GM10266 (cell line): ENCODE measurements at regions not wholly inside any gene's neighbourhood (a gene's known extent, or its start where the extent isn't known, plus 50 kb on each side); places are given as distances from the start of the nearest gene placed in this dataset.

Source experiments
- DNase-seq: peaks from one replicate; pipeline ENCODE4 v3.0.0; 2012; ENCODE audit errors: extremely low spot score
- TF ChIP-seq, protein P1 (sequence below): IDR thresholded peaks from 2 replicates; pipeline ENCODE4 v1.5.1; 2012; ENCODE audit warnings: mild to moderate bottlenecking, low read depth; ENCODE audit not compliant: control insufficient read depth, insufficient read depth; ENCODE audit errors: missing control alignments

DNA sequence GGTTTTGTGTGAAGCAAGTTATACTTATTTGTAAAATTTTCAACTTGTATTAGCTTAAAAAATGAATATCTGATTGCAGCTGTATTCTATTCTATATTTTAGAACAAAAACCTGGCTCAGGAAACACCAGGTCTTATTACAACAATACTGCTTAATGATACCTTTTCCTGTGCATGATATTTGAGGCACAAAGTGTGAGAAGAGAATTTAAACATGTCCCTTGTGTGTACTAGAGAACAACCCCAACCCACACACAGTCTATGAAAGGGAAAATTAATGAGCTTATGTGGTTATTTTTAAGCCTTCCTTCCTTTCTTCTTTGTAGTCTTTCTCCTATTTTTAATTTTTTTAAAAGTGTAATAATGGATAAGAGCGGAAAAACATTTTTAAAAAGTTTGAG is 122.6 kb upstream of the MON1B start:
- no peak for DNase-seq
- TF ChIP-seq, protein P1, sequence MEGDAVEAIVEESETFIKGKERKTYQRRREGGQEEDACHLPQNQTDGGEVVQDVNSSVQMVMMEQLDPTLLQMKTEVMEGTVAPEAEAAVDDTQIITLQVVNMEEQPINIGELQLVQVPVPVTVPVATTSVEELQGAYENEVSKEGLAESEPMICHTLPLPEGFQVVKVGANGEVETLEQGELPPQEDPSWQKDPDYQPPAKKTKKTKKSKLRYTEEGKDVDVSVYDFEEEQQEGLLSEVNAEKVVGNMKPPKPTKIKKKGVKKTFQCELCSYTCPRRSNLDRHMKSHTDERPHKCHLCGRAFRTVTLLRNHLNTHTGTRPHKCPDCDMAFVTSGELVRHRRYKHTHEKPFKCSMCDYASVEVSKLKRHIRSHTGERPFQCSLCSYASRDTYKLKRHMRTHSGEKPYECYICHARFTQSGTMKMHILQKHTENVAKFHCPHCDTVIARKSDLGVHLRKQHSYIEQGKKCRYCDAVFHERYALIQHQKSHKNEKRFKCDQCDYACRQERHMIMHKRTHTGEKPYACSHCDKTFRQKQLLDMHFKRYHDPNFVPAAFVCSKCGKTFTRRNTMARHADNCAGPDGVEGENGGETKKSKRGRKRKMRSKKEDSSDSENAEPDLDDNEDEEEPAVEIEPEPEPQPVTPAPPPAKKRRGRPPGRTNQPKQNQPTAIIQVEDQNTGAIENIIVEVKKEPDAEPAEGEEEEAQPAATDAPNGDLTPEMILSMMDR: no peak

DNA sequence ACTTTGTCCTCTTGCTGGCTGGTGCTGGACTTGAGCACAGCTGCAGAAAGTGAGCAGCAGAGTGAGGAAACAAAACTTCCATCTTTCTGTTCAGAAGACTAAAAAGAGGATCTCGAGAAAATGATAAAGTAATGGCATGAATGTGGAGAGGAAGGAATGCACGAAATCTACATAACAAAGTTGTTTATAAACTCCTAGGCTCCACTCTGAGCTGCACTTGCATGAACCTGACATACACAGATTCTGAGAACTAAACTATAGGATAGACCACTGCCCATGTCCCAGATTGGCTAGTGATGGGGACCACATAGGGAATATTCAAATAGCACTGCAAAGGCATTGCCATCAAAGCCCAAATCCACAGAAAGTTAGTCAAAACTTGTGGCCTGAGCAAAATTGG is 121.1 kb upstream of the MON1B start:
- TF ChIP-seq, protein P1: no peak

DNA sequence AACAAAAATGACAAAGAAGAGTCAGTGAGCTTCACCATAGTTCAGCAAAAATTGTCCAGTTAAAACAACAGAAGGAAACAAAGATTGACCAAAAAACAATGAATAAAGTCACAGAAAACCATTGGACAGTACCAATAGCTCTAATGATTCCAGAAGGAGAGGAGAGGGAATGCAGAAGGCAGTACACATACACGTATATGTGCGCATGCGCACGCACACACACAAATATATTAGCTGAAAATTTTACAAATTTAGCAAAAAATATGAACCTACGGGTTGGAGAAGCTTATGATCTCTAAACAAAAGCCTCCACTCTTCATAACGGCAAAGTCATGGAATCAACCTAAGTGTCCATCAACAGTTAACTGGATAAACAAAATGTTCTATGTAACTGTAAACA is 120.3 kb upstream of the MON1B start:
- DNase-seq: no peak
- TF ChIP-seq, protein P1: no peak

More for the DNA sequence above, 121.1 kb upstream of the MON1B start:
- no peak for DNase-seq

DNA sequence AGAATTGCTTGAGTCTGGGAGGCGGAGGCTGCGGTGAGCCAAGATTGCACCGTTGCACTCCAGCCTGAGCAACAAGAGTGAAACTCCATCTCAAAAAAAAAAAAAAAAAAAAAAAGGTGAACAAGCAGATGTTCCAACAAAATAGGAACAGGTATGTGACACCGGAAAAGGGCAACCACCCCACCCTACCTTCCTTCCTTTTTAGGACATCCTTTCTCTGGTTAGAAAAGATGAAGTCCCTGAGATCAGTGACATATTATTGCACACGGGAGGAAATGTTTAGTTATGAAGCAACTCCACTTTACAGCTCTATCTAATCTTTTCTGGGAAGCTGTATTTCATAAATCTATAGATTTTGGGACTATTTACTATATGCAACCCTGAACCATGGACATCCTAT is 114.2 kb upstream of the MON1B start:
- TF ChIP-seq, protein P1: no peak
- DNase-seq: no peak

DNA sequence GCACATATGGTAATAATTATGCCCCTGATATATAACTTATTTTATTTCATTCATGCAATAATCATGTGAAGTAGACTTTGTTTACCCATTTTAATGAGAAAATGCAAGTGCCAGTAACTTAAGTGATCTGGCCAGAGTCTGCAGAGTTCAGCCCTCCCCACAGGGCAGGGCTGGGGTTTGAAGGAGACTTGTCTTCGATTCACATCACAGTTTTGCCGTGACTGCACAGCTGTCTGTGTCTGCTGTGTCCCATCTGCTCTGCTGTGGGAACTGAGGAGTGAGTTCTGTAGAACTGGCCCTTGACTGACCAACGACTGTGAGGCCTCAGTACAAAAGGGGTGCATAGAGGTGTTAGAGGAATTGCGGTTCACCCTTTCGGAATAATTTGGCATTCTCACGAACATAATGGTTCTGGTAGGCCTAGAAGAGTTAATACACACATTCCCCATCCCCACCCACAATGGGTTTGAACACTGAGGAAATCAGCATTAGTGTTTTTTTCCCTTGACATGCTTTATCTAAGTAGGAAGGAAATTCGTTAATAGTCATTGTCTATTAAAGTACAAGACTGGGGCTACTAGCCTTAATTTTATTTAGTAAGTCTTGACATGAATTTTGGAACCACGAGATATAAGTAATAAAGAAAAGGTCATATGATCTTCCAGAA is 113.6 kb upstream of the MON1B start:
- TF ChIP-seq, protein P1: no peak
- DNase-seq: no peak

DNA sequence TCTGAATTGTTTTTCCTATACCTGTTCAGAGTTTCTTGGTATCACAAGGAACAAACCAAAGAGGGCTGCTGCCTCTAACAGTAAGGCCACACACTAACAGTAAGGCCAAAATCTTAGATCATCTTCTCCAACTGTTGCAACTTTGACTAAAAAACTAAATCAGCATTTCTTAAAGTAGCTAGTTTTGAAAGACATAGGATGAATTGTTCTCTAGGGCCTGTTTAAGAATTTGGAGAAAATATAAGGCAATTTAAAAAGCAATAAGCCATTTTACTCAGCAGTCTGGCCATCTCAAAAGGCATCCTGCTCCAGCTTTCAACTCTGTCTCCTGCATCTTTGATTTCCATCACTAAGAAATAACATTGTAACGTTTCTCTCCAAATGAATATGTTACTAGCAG is 105.0 kb upstream of the MON1B start:
- TF ChIP-seq, protein P1: no peak
- no peak for DNase-seq

DNA sequence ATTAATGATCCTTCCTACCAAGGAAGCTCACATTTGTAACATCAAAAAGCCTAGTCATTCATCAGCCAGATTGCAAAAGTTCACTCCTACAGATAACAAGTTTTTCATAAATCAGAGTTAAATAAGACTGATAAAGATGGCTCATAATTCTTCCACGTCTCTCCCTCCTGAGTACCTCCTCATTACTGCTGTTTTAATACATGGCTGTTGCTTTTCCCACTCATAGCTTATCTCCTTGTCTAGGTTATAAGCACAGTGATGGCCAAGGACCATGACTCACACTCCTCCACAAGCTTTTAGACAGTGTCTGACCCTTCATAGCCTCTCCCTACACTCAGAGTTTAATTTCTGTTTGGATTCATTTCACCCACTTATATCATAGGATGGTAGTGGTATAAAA is 100.9 kb upstream of the MON1B start:
- no peak for DNase-seq
- TF ChIP-seq, protein P1: no peak
